Stimulated activated CD4-positive, alpha-beta T cell treated with anti-CD3 and anti-CD28 coated beads, Interleukin-2, amount 100 ng/mL, for 4 hours (primary cell): ENCODE measurements at regions not wholly inside any gene's neighbourhood (a gene's known extent, or its start where the extent isn't known, plus 50 kb on each side); places are given as distances from the start of the nearest gene placed in this dataset.

Source experiments
- DNase-seq: peaks from one replicate; pipeline ENCODE4 v3.0.0-alpha.2; 2020; ENCODE audit warnings: low read depth

- no peak for DNase-seq
These were observed 552.5 kb upstream of the EEF2KMT start for GRCh38 chr16:5649762-5650743.

- no peak for DNase-seq
These were observed 549.5 kb upstream of the EEF2KMT start for GRCh38 chr16:5647051-5647450.

GRCh38 chr16:5643855-5644531 is 546.4 kb upstream of the EEF2KMT start:
- DNase-seq = no peak

GRCh38 chr16:5642436-5642835 is 544.8 kb upstream of the EEF2KMT start:
- DNase-seq = no peak

- no peak for DNase-seq
These were observed 544.4 kb upstream of the EEF2KMT start for GRCh38 chr16:5642011-5642410.

- DNase-seq = no peak
These were observed 543.3 kb upstream of the EEF2KMT start for GRCh38 chr16:5640883-5641282.

GRCh38 chr16:5639531-5639930 is 541.9 kb upstream of the EEF2KMT start:
- DNase-seq = no peak

- no peak for DNase-seq
These were observed 537.7 kb upstream of the EEF2KMT start for GRCh38 chr16:5635331-5635730.

GRCh38 chr16:5634666-5635180 is 537.1 kb upstream of the EEF2KMT start:
- DNase-seq = no peak

- no peak for DNase-seq
These were observed 536.3 kb upstream of the EEF2KMT start for GRCh38 chr16:5633845-5634440.

- DNase-seq = no peak
These were observed 524.8 kb upstream of the EEF2KMT start for GRCh38 chr16:5622234-5622884.

GRCh38 chr16:5621826-5622225 is 524.2 kb upstream of the EEF2KMT start:
- DNase-seq = no peak

GRCh38 chr16:5619304-5619703 is 521.7 kb upstream of the EEF2KMT start:
- no peak for DNase-seq

- no peak for DNase-seq
These were observed 519.2 kb upstream of the EEF2KMT start for GRCh38 chr16:5616841-5617240.

- no peak for DNase-seq
These were observed 518.5 kb upstream of the EEF2KMT start for GRCh38 chr16:5615868-5616642.

- no peak for DNase-seq
These were observed 509.6 kb upstream of the EEF2KMT start for GRCh38 chr16:5607169-5607568.

GRCh38 chr16:5605404-5605803 is 507.8 kb upstream of the EEF2KMT start:
- DNase-seq = no peak

- DNase-seq = no peak
These were observed 507.2 kb upstream of the EEF2KMT start for GRCh38 chr16:5604770-5605169.

GRCh38 chr16:5603836-5604235 is 506.2 kb upstream of the EEF2KMT start:
- DNase-seq = no peak

- no peak for DNase-seq
These were observed 504.4 kb upstream of the EEF2KMT start for GRCh38 chr16:5601957-5602356.

GRCh38 chr16:5598793-5599192 is 501.2 kb upstream of the EEF2KMT start:
- DNase-seq = no peak
